Omental fat pad (tissue), 3 donors: ENCODE measurements at regions not wholly inside any gene's neighbourhood (a gene's known extent, or its start where the extent isn't known, plus 50 kb on each side); places are given as distances from the start of the nearest gene placed in this dataset.

Experiments
- ATAC-seq: fragments of 150-250 bp; one replicate; pipeline ENCODE4 v1.9.1; 2016; ENCODE audit warnings: mild to moderate bottlenecking, moderate library complexity; ENCODE audit not compliant: low FRiP score
- DNase-seq: peaks from one replicate; pipeline ENCODE4 v3.0.0-alpha.2; 2019; ENCODE audit warnings: low spot score
- CTCF ChIP-seq, 3 donors: fragments of 450-650 bp; IDR thresholded peaks; one replicate each; pipeline ENCODE4 v1.5.1; 2016 to 2017; ENCODE audit warnings: antibody characterized with exemption in 3 of 3, mild to moderate bottlenecking in 3 of 3, moderate library complexity in 2 of 3

- no peak for TF ChIP-seq CTCF (IDR thresholded peaks at IDR 0.05)
- DNase-seq (no peak), ATAC-seq (no peak)
Measured at GRCh38 chr5:63831381-63831780, 130.9 kb downstream of the HTR1A start.

- ATAC-seq (no peak), DNase-seq (no peak)
- no peak for TF ChIP-seq CTCF (IDR thresholded peaks at IDR 0.05)
Measured at GRCh38 chr5:63825984-63826383, 136.3 kb downstream of the HTR1A start.

GRCh38 chr5:63823583-63823982 lies 138.7 kb downstream of the HTR1A start:
- DNase-seq (no peak), ATAC-seq (no peak)
- TF ChIP-seq CTCF (IDR thresholded peaks at IDR 0.05): no peak

GRCh38 chr5:63822614-63823013 lies 139.6 kb downstream of the HTR1A start:
- DNase-seq (no peak), ATAC-seq (no peak)
- TF ChIP-seq CTCF (IDR thresholded peaks at IDR 0.05): no peak

- TF ChIP-seq CTCF (IDR thresholded peaks at IDR 0.05): no peak
- no peak for DNase-seq
- no peak for ATAC-seq
Measured at GRCh38 chr5:63820577-63820976, 141.7 kb downstream of the HTR1A start.

- DNase-seq (no peak), ATAC-seq (no peak)
- no peak for TF ChIP-seq CTCF (IDR thresholded peaks at IDR 0.05)
Measured at GRCh38 chr5:63812693-63813092, 149.6 kb downstream of the HTR1A start.

- ATAC-seq (no peak), DNase-seq (no peak)
- TF ChIP-seq CTCF (IDR thresholded peaks at IDR 0.05): no peak
Measured at GRCh38 chr5:63811961-63812360, 150.3 kb downstream of the HTR1A start.
